GM12875 (cell line): ENCODE measurements at regions not wholly inside any gene's neighbourhood (a gene's known extent, or its start where the extent isn't known, plus 50 kb on each side); places are given as distances from the start of the nearest gene placed in this dataset.
"Not testable (repeated sequence)": the region's sequence is repeated elsewhere in the genome, so short reads cannot be mapped to it uniquely, and the experiment has no call there.

Source experiments
- H3K4me3 ChIP-seq: one replicate; pipeline ENCODE4 v1.5.1; 2011; ENCODE audit warnings: low read depth, low read length, control low read depth
- TF ChIP-seq, protein P1 (sequence below): IDR thresholded peaks from 2 replicates; pipeline ENCODE4 v1.5.1; 2011; ENCODE audit warnings: low read depth, mild to moderate bottlenecking, control low read depth, inconsistent platforms, low read length, moderate library complexity, borderline replicate concordance; ENCODE audit not compliant: insufficient read depth

DNA sequence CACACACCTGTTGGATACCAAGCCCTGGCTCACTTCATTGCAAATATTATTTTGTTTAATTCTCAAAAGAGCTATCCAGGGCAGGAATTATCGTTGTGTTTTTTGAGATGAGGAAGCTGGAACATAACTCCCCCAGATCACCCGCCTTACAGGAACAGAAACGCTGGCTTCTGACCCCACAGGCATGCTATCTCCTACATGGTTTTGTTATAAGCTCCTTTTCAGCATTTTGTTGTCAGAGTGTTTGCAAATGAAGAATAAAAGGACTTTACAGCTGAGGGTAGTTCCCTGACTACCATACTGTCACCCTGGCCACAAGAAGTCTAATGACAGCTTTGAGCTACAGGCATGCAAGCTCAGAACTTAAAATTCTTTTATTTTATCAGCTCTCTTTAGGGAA, 62.0 kb upstream of the MRPS9 start:
- H3K4me3 ChIP-seq = no peak overlapping the region
- TF ChIP-seq, protein P1, sequence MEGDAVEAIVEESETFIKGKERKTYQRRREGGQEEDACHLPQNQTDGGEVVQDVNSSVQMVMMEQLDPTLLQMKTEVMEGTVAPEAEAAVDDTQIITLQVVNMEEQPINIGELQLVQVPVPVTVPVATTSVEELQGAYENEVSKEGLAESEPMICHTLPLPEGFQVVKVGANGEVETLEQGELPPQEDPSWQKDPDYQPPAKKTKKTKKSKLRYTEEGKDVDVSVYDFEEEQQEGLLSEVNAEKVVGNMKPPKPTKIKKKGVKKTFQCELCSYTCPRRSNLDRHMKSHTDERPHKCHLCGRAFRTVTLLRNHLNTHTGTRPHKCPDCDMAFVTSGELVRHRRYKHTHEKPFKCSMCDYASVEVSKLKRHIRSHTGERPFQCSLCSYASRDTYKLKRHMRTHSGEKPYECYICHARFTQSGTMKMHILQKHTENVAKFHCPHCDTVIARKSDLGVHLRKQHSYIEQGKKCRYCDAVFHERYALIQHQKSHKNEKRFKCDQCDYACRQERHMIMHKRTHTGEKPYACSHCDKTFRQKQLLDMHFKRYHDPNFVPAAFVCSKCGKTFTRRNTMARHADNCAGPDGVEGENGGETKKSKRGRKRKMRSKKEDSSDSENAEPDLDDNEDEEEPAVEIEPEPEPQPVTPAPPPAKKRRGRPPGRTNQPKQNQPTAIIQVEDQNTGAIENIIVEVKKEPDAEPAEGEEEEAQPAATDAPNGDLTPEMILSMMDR = no peak

DNA sequence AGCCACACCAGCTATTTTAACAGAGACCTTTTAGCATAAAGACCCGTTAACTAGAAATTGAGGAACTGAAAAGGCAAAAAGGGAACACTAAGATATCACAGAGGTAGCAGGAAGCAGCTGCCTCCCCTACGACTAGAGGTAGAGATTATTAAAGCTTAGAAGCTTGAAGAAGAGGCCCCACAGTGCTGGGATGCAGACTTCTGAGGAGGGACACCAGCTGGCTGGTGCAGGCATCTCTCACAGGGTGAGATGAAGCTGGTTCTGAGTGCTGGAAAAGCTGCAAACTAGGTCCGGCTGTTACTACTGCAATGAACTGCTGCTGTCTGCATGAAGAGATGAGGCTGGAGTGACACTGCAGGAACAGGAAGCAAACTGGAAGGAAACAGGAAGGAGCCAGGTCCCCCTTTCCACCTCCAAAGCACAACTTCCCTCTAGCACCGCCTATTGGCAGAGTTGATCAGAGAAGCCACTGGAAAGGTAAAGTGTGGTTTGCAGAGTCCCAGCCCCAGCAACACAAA, 61.2 kb upstream of the MRPS9 start:
- H3K4me3 ChIP-seq = no peak overlapping the region
- TF ChIP-seq, protein P1 = peak; percentile 74

DNA sequence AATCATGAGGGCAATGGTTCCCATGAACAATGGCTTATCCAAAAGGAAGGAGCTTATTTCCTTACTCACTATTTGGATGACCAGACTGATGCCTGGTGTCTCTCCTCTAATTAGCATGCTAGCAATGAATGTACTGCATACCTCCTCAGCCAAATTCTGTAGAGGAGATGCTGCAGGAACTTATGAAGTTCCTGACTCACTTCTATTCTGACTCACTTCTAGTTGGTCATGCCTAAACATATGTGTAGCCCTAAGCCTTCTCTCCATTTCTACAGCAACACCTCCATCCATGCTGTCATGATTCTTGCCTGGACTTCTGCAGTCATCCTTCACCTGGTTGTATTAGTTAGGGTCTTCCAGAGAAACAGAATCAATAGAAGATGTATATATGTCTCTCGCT, 59.9 kb upstream of the MRPS9 start:
- H3K4me3 ChIP-seq = no peak overlapping the region
- TF ChIP-seq, protein P1 = no peak

DNA sequence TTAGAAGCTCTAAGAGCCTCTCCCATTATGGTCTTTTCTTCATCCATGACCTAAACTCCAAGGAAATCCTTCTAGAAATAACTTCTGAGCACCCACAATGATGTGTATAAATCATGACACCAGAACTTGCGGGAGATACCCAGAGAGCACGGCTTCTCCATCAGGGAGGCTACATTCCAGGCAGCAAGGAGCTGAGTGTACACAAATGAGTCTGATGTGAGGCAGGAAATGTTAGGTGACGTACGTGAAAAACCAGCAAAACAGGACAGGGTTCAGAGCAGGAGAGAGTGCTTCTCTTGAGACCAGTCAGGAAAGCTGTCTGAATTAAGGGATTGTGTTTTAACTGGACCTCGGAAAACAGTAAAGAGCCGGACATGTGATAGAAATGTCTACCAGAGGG, 58.1 kb upstream of the MRPS9 start:
- not testable (repeated sequence) for H3K4me3 ChIP-seq

DNA sequence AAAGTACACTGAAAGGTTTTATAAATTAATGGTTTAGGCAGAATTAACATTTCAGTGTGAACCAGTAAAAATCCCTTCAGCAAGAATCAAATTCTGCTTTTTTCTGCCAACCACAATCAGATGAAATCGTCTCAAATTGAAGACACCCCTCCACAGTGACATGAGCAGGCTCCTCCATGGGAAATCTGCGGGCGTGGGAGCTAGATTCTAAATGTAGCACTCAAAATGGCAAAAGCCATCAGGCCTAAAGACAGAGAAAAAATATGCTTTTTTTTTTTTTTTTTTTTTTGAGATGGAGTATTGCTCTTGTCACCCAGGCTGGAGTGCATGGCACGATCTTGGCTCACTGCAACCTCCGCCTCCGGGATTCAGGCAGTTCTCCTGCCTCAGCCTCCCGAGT, 55.8 kb upstream of the MRPS9 start:
- TF ChIP-seq, protein P1 = no peak
- no peak overlapping the region for H3K4me3 ChIP-seq
